Tibial nerve (tissue), 4 donors: ENCODE measurements at regions not wholly inside any gene's neighbourhood (a gene's known extent, or its start where the extent isn't known, plus 50 kb on each side); places are given as distances from the start of the nearest gene placed in this dataset. TPM values are rescaled to one million over a fixed set of nuclear protein-coding genes. Genes with fewer than 3 reads are reported as not detected.

Experiments
- DNase-seq, 2 donors: peaks; one replicate each; pipeline ENCODE4 v3.0.0-alpha.2; 2019; ENCODE audit warnings: low spot score in 2 of 2
- H3K27ac ChIP-seq, 4 donors: fragments of 200-600 bp; sonication (generic) in 3 of 4; one replicate each; pipeline ENCODE4 v1.5.1; 2017 to 2019; ENCODE audit warnings: mild to moderate bottlenecking in 1 of 4
- H3K27me3 ChIP-seq, 2 donors: fragments of 200-600 bp; sonication (generic) in 1 of 2; one replicate each; pipeline versions ENCODE4 v1.5.1 to v1.6.0; 2017 to 2019
- H3K36me3 ChIP-seq, 3 donors: fragments of 200-600 bp; sonication (generic); one replicate each; pipeline ENCODE4 v1.5.1; 2018 to 2019
- H3K4me1 ChIP-seq, 4 donors: fragments of 200-600 bp; sonication (generic) in 3 of 4; one replicate each; pipeline ENCODE4 v1.5.1; 2017 to 2019
- H3K4me3 ChIP-seq, 4 donors: fragments of 200-600 bp; sonication (generic) in 3 of 4; one replicate each; pipeline ENCODE4 v1.5.1; 2017 to 2019; ENCODE audit warnings: mild to moderate bottlenecking in 1 of 4, moderate library complexity in 1 of 4
- H3K9me3 ChIP-seq, 4 donors: fragments of 200-600 bp; sonication (generic) in 3 of 4; one replicate each; pipeline ENCODE4 v1.5.1; 2017 to 2019
- CTCF ChIP-seq, 5 experiments: fragments of 200-600 bp in 3 of 5; fragments of 450-650 bp in 2 of 5; sonication (generic) in 3 of 5; IDR thresholded peaks; one replicate each; pipeline ENCODE4 v1.5.1; 2016 to 2019; ENCODE audit warnings: antibody characterized with exemption in 5 of 5, mild to moderate bottlenecking in 3 of 5, moderate library complexity in 2 of 5
- EP300 ChIP-seq, 2 donors: sonication (generic); formaldehyde crosslinking; IDR thresholded peaks; one replicate each; pipeline ENCODE4 v1.6.1; 2017; ENCODE audit warnings: antibody characterized with exemption in 2 of 2, mild to moderate bottlenecking in 1 of 2
- POLR2A ChIP-seq, 2 donors: fragments of 450-650 bp; IDR thresholded peaks; one replicate each; pipeline ENCODE4 v1.6.1; 2017; ENCODE audit warnings: antibody characterized with exemption in 2 of 2, mild to moderate bottlenecking in 2 of 2, moderate library complexity in 2 of 2
- small RNA-seq: library from RNA; depleted of rRNA; stranded (forward); fragments of <200 nt; gene quantifications from one replicate; pipeline ENCODE3, GENCODE V24; 2016

- Histone ChIP-seq H3K9me3 (no peaks in the 10 kb centered on the region), H3K4me1 (peaks cover 0 to 14% (median 0%) of the 10 kb centered on the region in 4 donors), H3K4me3 (no peak overlapping the region), H3K36me3 (no peaks in the 10 kb centered on the region), H3K27ac (no peak overlapping the region), H3K27me3 (no peaks in the 10 kb centered on the region)
- no peak for TF ChIP-seq EP300 (IDR thresholded peaks at IDR 0.05)
- TF ChIP-seq CTCF (IDR thresholded peaks at IDR 0.05) = no peak
- no peak for TF ChIP-seq POLR2A (IDR thresholded peaks at IDR 0.05)
- DNase-seq = no peak
Measured at GRCh38 chr4:113811359-113811758, 49.8 kb upstream of the CAMK2D start.

Small RNA genes lying in the stretch of these regions (small RNA-seq; reads per million reads assigned to genes)
- not detected for gene AC111193.1
